Liver (tissue), 3 donors: ENCODE measurements at regions not wholly inside any gene's neighbourhood (a gene's known extent, or its start where the extent isn't known, plus 50 kb on each side); places are given as distances from the start of the nearest gene placed in this dataset.

Source experiments
- EGR1 ChIP-seq, 2 donors: IDR thresholded peaks; 2 replicates each; pipeline ENCODE4 v1.6.1; 2016 to 2018; ENCODE audit warnings: antibody characterized with exemption in 2 of 2, low read depth in 2 of 2
- GABPA ChIP-seq, 2 donors: IDR thresholded peaks in 1 of 2; conservative IDR thresholded peaks in 1 of 2; 2 replicates each; pipeline ENCODE4 v1.6.1; 2016; ENCODE audit warnings: antibody characterized with exemption in 2 of 2, mild to moderate bottlenecking in 1 of 2, moderate library complexity in 1 of 2
- JUND ChIP-seq, 2 donors: IDR thresholded peaks; 2 replicates each; pipeline ENCODE4 v1.6.1; 2016; ENCODE audit warnings: antibody characterized with exemption in 2 of 2
- RAD21 ChIP-seq, 2 donors: IDR thresholded peaks; 2 replicates each; pipeline ENCODE4 v1.6.1; 2016; ENCODE audit warnings: antibody characterized with exemption in 2 of 2, mild to moderate bottlenecking in 2 of 2
- RXRA ChIP-seq, 2 donors: IDR thresholded peaks; 2 replicates each; pipeline ENCODE4 v1.6.1; 2017 to 2018; ENCODE audit warnings: antibody characterized with exemption in 2 of 2, mild to moderate bottlenecking in 1 of 2
- SP1 ChIP-seq: IDR thresholded peaks from 2 replicates; pipeline ENCODE4 v1.6.1; 2018; ENCODE audit warnings: antibody characterized with exemption, mild to moderate bottlenecking
- TAF1 ChIP-seq: conservative IDR thresholded peaks from 2 replicates; pipeline ENCODE4 v1.6.1; 2016; ENCODE audit warnings: antibody characterized with exemption, mild to moderate bottlenecking
- YY1 ChIP-seq: IDR thresholded peaks from 2 replicates; pipeline ENCODE4 v1.6.1; 2016; ENCODE audit warnings: antibody characterized with exemption, mild to moderate bottlenecking
- TF ChIP-seq, protein P1 (sequence below): fragments of 150-350 bp; IDR thresholded peaks from 2 replicates; pipeline ENCODE4 v1.5.1; 2017; ENCODE audit warnings: improper control_type of control experiment, low read depth, low read length; ENCODE audit not compliant: missing input control
- TF ChIP-seq, protein P2 (sequence below): IDR thresholded peaks from 2 replicates; pipeline ENCODE4 v1.6.1; 2016; ENCODE audit warnings: antibody characterized with exemption, mild to moderate bottlenecking
- TF ChIP-seq, protein P3 (sequence below): IDR thresholded peaks from 2 replicates; pipeline ENCODE4 v1.6.1; 2016; ENCODE audit warnings: antibody characterized with exemption
- TF ChIP-seq, protein P4 (sequence below): IDR thresholded peaks from 2 replicates; pipeline ENCODE4 v1.6.1; 2016; ENCODE audit warnings: antibody characterized with exemption
- TF ChIP-seq, protein P5 (sequence below): IDR thresholded peaks from 2 replicates; pipeline ENCODE4 v1.6.1; 2016; ENCODE audit warnings: antibody characterized with exemption
- donor health status: healthy.
- donor health status: healthy.

DNA sequence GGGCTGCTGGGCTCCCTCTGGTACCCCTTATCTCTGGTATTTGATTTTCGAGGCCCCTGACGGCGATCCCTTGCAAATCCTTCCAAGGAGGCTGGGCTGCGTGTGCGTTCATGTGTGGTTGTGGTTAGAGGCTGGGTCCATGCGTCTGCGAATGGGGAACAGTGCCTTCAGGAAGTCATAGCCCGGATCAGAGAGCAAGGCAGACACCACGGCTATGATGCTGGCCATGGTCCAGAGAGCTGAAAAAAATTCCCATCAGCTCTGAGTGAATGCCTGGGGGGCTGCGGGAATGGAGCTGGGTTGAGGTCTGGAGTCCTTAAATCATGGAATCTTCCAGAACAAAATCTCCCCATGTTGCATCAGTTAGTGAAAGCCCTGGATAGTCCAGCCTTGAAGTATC lies 145.5 kb downstream of the ACKR3 start:
- TF ChIP-seq, protein P1, sequence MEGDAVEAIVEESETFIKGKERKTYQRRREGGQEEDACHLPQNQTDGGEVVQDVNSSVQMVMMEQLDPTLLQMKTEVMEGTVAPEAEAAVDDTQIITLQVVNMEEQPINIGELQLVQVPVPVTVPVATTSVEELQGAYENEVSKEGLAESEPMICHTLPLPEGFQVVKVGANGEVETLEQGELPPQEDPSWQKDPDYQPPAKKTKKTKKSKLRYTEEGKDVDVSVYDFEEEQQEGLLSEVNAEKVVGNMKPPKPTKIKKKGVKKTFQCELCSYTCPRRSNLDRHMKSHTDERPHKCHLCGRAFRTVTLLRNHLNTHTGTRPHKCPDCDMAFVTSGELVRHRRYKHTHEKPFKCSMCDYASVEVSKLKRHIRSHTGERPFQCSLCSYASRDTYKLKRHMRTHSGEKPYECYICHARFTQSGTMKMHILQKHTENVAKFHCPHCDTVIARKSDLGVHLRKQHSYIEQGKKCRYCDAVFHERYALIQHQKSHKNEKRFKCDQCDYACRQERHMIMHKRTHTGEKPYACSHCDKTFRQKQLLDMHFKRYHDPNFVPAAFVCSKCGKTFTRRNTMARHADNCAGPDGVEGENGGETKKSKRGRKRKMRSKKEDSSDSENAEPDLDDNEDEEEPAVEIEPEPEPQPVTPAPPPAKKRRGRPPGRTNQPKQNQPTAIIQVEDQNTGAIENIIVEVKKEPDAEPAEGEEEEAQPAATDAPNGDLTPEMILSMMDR: no peak
- TF ChIP-seq SP1 (no peak), EGR1 (IDR thresholded peaks at IDR 0.05; ENCODE audit: low read depth in 2 of 2) (no peak), TAF1 (no peak), RAD21 (IDR thresholded peaks at IDR 0.05) (no peak), JUND (IDR thresholded peaks at IDR 0.05) (no peak), GABPA (IDR thresholded peaks at IDR 0.05 in 1 of 2, conservative IDR thresholded peaks at IDR 0.05 in 1 of 2) (no peak), YY1 (no peak), RXRA (IDR thresholded peaks at IDR 0.05) (no peak)
- TF ChIP-seq, protein P2, sequence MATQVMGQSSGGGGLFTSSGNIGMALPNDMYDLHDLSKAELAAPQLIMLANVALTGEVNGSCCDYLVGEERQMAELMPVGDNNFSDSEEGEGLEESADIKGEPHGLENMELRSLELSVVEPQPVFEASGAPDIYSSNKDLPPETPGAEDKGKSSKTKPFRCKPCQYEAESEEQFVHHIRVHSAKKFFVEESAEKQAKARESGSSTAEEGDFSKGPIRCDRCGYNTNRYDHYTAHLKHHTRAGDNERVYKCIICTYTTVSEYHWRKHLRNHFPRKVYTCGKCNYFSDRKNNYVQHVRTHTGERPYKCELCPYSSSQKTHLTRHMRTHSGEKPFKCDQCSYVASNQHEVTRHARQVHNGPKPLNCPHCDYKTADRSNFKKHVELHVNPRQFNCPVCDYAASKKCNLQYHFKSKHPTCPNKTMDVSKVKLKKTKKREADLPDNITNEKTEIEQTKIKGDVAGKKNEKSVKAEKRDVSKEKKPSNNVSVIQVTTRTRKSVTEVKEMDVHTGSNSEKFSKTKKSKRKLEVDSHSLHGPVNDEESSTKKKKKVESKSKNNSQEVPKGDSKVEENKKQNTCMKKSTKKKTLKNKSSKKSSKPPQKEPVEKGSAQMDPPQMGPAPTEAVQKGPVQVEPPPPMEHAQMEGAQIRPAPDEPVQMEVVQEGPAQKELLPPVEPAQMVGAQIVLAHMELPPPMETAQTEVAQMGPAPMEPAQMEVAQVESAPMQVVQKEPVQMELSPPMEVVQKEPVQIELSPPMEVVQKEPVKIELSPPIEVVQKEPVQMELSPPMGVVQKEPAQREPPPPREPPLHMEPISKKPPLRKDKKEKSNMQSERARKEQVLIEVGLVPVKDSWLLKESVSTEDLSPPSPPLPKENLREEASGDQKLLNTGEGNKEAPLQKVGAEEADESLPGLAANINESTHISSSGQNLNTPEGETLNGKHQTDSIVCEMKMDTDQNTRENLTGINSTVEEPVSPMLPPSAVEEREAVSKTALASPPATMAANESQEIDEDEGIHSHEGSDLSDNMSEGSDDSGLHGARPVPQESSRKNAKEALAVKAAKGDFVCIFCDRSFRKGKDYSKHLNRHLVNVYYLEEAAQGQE: no peak
- TF ChIP-seq, protein P3, sequence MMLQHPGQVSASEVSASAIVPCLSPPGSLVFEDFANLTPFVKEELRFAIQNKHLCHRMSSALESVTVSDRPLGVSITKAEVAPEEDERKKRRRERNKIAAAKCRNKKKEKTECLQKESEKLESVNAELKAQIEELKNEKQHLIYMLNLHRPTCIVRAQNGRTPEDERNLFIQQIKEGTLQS: no peak
- TF ChIP-seq, protein P4, sequence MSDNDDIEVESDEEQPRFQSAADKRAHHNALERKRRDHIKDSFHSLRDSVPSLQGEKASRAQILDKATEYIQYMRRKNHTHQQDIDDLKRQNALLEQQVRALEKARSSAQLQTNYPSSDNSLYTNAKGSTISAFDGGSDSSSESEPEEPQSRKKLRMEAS: no peak
- TF ChIP-seq, protein P5, sequence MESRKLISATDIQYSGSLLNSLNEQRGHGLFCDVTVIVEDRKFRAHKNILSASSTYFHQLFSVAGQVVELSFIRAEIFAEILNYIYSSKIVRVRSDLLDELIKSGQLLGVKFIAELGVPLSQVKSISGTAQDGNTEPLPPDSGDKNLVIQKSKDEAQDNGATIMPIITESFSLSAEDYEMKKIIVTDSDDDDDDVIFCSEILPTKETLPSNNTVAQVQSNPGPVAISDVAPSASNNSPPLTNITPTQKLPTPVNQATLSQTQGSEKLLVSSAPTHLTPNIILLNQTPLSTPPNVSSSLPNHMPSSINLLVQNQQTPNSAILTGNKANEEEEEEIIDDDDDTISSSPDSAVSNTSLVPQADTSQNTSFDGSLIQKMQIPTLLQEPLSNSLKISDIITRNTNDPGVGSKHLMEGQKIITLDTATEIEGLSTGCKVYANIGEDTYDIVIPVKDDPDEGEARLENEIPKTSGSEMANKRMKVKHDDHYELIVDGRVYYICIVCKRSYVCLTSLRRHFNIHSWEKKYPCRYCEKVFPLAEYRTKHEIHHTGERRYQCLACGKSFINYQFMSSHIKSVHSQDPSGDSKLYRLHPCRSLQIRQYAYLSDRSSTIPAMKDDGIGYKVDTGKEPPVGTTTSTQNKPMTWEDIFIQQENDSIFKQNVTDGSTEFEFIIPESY: no peak
